ENCODE measurements at regions not wholly inside any gene's neighbourhood (a gene's known extent, or its start where the extent isn't known, plus 50 kb on each side); places are given as distances from the start of the nearest gene placed in this dataset.

DNA sequence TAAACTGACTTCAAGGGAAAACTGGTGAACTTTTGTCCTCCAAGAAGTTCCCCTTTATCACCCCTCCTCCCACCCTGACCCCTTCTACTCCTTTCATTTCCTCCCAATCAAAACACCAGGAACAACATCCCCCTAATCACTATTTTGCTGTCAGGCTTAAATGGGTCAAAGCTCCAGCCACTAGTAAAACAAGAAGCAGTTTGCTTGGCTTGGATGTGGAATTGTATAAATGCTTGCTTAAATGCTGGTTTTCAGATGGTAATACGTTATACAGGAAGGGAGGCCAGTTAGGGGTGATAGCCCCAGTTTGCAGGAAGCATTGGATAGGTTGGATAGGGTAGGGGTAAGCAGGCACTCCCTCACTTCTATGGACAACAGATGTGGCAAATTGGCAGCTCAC, 473.6 kb downstream of the AGTPBP1 start:
- H3K27me3 ChIP-seq (replicated peaks in 1 of 7): no peaks in the 10 kb centered on the region
- WGBS, 5 donors: 16 to 42% (median 29%) methylated on average over 1 of the region's 1 CpG
- H3K4me1 ChIP-seq: peaks cover 0 to 5% (median 0%) of the 10 kb centered on the region in 6 donors
- no peak for TF ChIP-seq POLR2AphosphoS5 (IDR thresholded peaks at IDR 0.05)
- TF ChIP-seq, protein P1, sequence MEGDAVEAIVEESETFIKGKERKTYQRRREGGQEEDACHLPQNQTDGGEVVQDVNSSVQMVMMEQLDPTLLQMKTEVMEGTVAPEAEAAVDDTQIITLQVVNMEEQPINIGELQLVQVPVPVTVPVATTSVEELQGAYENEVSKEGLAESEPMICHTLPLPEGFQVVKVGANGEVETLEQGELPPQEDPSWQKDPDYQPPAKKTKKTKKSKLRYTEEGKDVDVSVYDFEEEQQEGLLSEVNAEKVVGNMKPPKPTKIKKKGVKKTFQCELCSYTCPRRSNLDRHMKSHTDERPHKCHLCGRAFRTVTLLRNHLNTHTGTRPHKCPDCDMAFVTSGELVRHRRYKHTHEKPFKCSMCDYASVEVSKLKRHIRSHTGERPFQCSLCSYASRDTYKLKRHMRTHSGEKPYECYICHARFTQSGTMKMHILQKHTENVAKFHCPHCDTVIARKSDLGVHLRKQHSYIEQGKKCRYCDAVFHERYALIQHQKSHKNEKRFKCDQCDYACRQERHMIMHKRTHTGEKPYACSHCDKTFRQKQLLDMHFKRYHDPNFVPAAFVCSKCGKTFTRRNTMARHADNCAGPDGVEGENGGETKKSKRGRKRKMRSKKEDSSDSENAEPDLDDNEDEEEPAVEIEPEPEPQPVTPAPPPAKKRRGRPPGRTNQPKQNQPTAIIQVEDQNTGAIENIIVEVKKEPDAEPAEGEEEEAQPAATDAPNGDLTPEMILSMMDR (IDR thresholded peaks at IDR 0.05 in 8 of 11, conservative IDR thresholded peaks at IDR 0.05 in 3 of 11): no peak
- H3K4me3 ChIP-seq: no peak overlapping the region
- intact Hi-C loops (cut with DNase I; ENCODE audit: low total_unique reads): no loop called here
- no peak for DNase-seq
- no peaks in the 10 kb centered on the region for H3K9me3 ChIP-seq
- H3K36me3 ChIP-seq: no peaks in the 10 kb centered on the region
- no peak overlapping the region for H3K27ac ChIP-seq

DNA sequence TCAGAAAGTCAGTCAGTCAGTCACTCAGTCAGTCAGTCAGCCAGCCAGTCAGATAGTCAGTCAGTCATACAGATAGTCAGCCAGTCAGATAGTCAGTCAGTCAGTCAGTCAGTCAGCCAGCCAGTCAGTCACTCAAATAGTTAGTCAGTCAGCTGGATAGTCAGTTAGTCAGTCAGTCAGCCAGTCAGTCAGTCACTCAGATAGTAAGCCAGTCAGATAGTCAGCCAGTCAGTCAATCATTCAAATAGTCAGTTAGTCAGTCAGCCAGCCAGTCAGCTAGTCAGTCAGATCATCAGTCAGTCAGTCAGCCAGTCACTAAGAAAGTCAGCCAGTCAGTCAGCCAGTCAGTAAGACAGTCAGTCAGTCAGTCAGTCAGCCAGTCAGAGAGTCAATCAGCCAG, 477.1 kb downstream of the AGTPBP1 start:
- H3K4me3 ChIP-seq: no peak overlapping the region
- TF ChIP-seq POLR2AphosphoS5 (IDR thresholded peaks at IDR 0.05) (no peak), POLR2A (IDR thresholded peaks at IDR 0.05) (no peak)
- intact Hi-C loops (cut with DNase I; ENCODE audit: low total_unique reads): no loop called here

DNA sequence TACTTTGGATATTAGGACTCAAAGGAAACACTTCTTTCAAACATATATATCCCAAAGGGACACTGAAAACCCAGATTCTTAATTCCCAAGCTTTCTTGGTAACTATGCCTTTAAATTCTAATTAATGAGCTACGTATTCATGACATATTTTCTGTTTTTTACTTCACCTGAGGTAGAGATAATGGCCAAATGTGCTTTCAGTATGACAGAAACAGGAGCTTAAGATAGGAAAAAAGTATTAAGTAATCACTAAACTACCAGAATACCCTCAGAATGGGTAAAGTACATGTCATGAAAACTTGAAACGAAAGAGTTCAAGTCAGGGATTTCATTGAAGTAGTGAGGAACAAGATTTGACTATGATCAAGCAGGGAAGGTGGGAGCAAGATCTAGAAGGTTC, 478.5 kb downstream of the AGTPBP1 start:
- intact Hi-C loops (cut with DNase I; ENCODE audit: low total_unique reads): no loop called here
- 80 to 90% (median 89%) methylated on average over 2 of the region's 2 CpGs for WGBS, 5 donors
- TF ChIP-seq, protein P1 (IDR thresholded peaks at IDR 0.05 in 8 of 11, conservative IDR thresholded peaks at IDR 0.05 in 3 of 11): no peak
- TF ChIP-seq POLR2AphosphoS5 (IDR thresholded peaks at IDR 0.05) (no peak), POLR2A (IDR thresholded peaks at IDR 0.05) (no peak)
- Histone ChIP-seq H3K36me3 (no peaks in the 10 kb centered on the region), H3K4me1 (peaks cover 0 to 16% (median 3%) of the 10 kb centered on the region in 6 donors), H3K27me3 (replicated peaks in 1 of 7) (peaks cover 0 to 8% (median 0%) of the 10 kb centered on the region in 7 donors), H3K9me3 (no peaks in the 10 kb centered on the region), H3K27ac (no peak overlapping the region), H3K4me3 (no peak overlapping the region)
- DNase-seq: no peak

More for the DNA sequence above, 477.1 kb downstream of the AGTPBP1 start:
- no peaks in the 10 kb centered on the region for H3K36me3 ChIP-seq
- no peak for DNase-seq
- peaks cover 0 to 16% (median 3%) of the 10 kb centered on the region in 6 donors for H3K4me1 ChIP-seq
- H3K9me3 ChIP-seq: no peaks in the 10 kb centered on the region
- no peak overlapping the region for H3K27ac ChIP-seq
- H3K27me3 ChIP-seq (replicated peaks in 1 of 7): no peaks in the 10 kb centered on the region

DNA sequence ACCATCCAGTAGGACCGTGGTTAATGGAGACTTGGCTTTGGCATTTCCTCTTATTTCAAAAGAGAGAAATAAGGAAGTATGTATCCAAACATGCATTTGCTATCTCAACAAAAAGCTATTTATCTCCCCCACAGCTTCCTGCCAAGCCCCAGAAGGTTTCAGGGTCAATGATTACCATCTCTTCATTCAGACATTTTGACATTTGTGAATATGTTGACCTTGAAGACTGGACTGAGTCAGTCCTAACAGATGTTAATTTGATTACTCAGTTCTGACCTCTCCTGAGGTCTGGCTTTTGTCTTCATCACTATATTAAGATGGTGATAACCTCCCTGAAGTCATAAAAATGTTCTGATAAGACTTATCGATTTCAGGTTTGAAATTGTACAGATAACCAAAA, 479.4 kb downstream of the AGTPBP1 start:
- no peaks in the 10 kb centered on the region for H3K9me3 ChIP-seq
- DNase-seq: no peak
- H3K27ac ChIP-seq: no peak overlapping the region
- peaks cover 0 to 18% (median 0%) of the 10 kb centered on the region in 7 donors for H3K27me3 ChIP-seq (replicated peaks in 1 of 7)
- intact Hi-C loops (cut with DNase I; ENCODE audit: low total_unique reads): no loop called here
- WGBS, 5 donors: 6 to 18% (median 14%) methylated on average over 2 of the region's 2 CpGs
- TF ChIP-seq POLR2A (IDR thresholded peaks at IDR 0.05): no peak
- no peak for TF ChIP-seq POLR2AphosphoS5 (IDR thresholded peaks at IDR 0.05)
- TF ChIP-seq, protein P1 (IDR thresholded peaks at IDR 0.05 in 8 of 11, conservative IDR thresholded peaks at IDR 0.05 in 3 of 11): no peak
- H3K4me1 ChIP-seq: peaks cover 0 to 10% (median 3%) of the 10 kb centered on the region in 6 donors
- no peak overlapping the region for H3K4me3 ChIP-seq
- H3K36me3 ChIP-seq: no peaks in the 10 kb centered on the region

All from spleen (tissue), 11 donors.